ENCODE measurements at regions not wholly inside any gene's neighbourhood (a gene's known extent, or its start where the extent isn't known, plus 50 kb on each side); places are given as distances from the start of the nearest gene placed in this dataset.

- TF ChIP-seq CTCF (conservative IDR thresholded peaks at IDR 0.05; ENCODE audit: low read depth, low read length) (peak; percentile 49), EZH2phosphoT487 (IDR thresholded peaks at IDR 0.05; ENCODE audit: borderline replicate concordance, low read length) (no peak), EZH2 (IDR thresholded peaks at IDR 0.05; ENCODE audit: low read length, unreplicated experiment) (no peak)
Measured at GRCh38 chr1:239814306-239814881, 277.3 kb upstream of the FMN2 start.

All from PC-3 (cell line).